Gastrocnemius medialis (tissue), 4 donors: ENCODE measurements at regions not wholly inside any gene's neighbourhood (a gene's known extent, or its start where the extent isn't known, plus 50 kb on each side); places are given as distances from the start of the nearest gene placed in this dataset.
"Not testable (repeated sequence)": the region's sequence is repeated elsewhere in the genome, so short reads cannot be mapped to it uniquely, and the experiment has no call there.

Experiments
- ATAC-seq, 2 donors: fragments of 150-250 bp; one replicate each; pipeline ENCODE4 v1.9.1; 2016
- DNase-seq, 2 donors: peaks; one replicate each; pipeline ENCODE4 v3.0.0-alpha.2; 2019
- H3K27ac ChIP-seq, 4 donors: fragments of 200-600 bp; sonication (generic); 1 replicate in 1 of 4; 2 replicates in 3 of 4; pipeline ENCODE4 v1.5.1; 2016 to 2018; ENCODE audit warnings: mild to moderate bottlenecking in 2 of 4, moderate library complexity in 1 of 4
- H3K27me3 ChIP-seq, 3 donors: fragments of 200-600 bp; sonication (generic) in 2 of 3; 1 replicate in 1 of 3; 2 replicates in 2 of 3; pipeline versions ENCODE4 v1.5.1 to v1.6.0; 2016 to 2019; ENCODE audit warnings: mild to moderate bottlenecking in 1 of 3, moderate library complexity in 1 of 3
- H3K36me3 ChIP-seq, 2 donors: fragments of 200-600 bp; sonication (generic) in 1 of 2; one replicate each; pipeline ENCODE4 v1.5.1; 2017 to 2018
- H3K4me1 ChIP-seq, 2 donors: fragments of 200-600 bp; sonication (generic) in 1 of 2; one replicate each; pipeline ENCODE4 v1.5.1; 2016 to 2017; ENCODE audit warnings: mild to moderate bottlenecking in 2 of 2
- H3K4me3 ChIP-seq, 4 donors: fragments of 200-600 bp; sonication (generic) in 3 of 4; 1 replicate in 1 of 4; 2 replicates in 3 of 4; pipeline ENCODE4 v1.5.1; 2016 to 2019; ENCODE audit warnings: mild to moderate bottlenecking in 2 of 4
- H3K9me3 ChIP-seq, 3 donors: fragments of 200-600 bp; sonication (generic) in 2 of 3; 1 replicate in 1 of 3; 2 replicates in 2 of 3; pipeline ENCODE4 v1.5.1; 2016 to 2019
- POLR2A ChIP-seq, 2 donors: fragments of 450-650 bp; IDR thresholded peaks; one replicate each; pipeline ENCODE4 v1.6.1; 2017; ENCODE audit warnings: antibody characterized with exemption in 2 of 2, mild to moderate bottlenecking in 2 of 2, moderate library complexity in 2 of 2
- in situ Hi-C, 4 donors: fragments of 200-750 bp; cut with MboI; loops; one replicate each; pipeline versions ENCODE4 v1.15.0 to v1.8.0; 2017; ENCODE audit warnings: low sequenced_read_pairs in 4 of 4
- intact Hi-C: fragments of 100-400 bp; cut with DNase I; formaldehyde crosslinking; loops from one replicate; pipeline ENCODE4 v1.15.1; 2023; ENCODE audit warnings: low total_unique reads
- TF ChIP-seq, protein P1 (sequence below), 5 experiments: fragments of 450-650 bp in 3 of 5; fragments of 200-600 bp in 2 of 5; sonication (generic) in 2 of 5; IDR thresholded peaks in 4 of 5; conservative IDR thresholded peaks in 1 of 5; 1 replicate in 4 of 5; 2 replicates in 1 of 5; pipeline ENCODE4 v1.5.1; 2016 to 2019; ENCODE audit warnings: antibody characterized with exemption in 5 of 5, mild to moderate bottlenecking in 3 of 5, moderate library complexity in 3 of 5

DNA sequence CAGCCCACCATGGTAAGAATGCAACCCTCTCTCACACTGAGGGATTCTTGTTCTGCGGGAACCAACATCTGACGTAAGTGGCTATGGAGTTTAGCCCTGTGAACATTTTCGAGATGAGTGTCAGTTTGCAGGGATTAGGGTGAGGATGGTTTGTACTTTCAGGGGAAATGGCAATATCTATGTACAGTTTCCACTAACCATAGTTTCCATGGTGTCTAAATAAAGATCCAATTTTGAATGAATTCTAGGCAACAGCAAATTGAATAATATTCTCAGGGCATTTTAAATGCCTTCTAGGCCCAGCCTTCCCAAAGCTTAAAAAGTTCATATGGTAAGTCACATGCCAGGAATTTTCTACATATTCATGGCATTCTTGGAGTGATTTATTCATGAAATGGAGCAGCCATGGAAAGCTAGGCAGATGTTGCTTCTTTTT, 105.4 kb upstream of the MMADHC start:
- no peaks in the 10 kb centered on the region for H3K36me3 ChIP-seq
- no peak overlapping the region for H3K4me3 ChIP-seq
- intact Hi-C loops (no loop called here), in situ Hi-C loops (no loop called here)
- no peak for ATAC-seq
- TF ChIP-seq POLR2A (IDR thresholded peaks at IDR 0.05): no peak
- TF ChIP-seq, protein P1, sequence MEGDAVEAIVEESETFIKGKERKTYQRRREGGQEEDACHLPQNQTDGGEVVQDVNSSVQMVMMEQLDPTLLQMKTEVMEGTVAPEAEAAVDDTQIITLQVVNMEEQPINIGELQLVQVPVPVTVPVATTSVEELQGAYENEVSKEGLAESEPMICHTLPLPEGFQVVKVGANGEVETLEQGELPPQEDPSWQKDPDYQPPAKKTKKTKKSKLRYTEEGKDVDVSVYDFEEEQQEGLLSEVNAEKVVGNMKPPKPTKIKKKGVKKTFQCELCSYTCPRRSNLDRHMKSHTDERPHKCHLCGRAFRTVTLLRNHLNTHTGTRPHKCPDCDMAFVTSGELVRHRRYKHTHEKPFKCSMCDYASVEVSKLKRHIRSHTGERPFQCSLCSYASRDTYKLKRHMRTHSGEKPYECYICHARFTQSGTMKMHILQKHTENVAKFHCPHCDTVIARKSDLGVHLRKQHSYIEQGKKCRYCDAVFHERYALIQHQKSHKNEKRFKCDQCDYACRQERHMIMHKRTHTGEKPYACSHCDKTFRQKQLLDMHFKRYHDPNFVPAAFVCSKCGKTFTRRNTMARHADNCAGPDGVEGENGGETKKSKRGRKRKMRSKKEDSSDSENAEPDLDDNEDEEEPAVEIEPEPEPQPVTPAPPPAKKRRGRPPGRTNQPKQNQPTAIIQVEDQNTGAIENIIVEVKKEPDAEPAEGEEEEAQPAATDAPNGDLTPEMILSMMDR (IDR thresholded peaks at IDR 0.05 in 4 of 5, conservative IDR thresholded peaks at IDR 0.05 in 1 of 5): no peak
- H3K4me1 ChIP-seq: peaks cover 16 to 21% of the 10 kb centered on the region in 2 donors
- H3K27ac ChIP-seq: peak overlapping the region in 1 of 4 donors; percentile 24
- no peaks in the 10 kb centered on the region for H3K27me3 ChIP-seq
- no peak for DNase-seq
- no peaks in the 10 kb centered on the region for H3K9me3 ChIP-seq

- no peak for TF ChIP-seq POLR2A (IDR thresholded peaks at IDR 0.05)
- TF ChIP-seq, protein P1 (IDR thresholded peaks at IDR 0.05 in 4 of 5, conservative IDR thresholded peaks at IDR 0.05 in 1 of 5): no peak
- Histone ChIP-seq H3K4me3 (no peak overlapping the region), H3K36me3 (no peaks in the 10 kb centered on the region), H3K27me3 (no peaks in the 10 kb centered on the region), H3K27ac (no peak overlapping the region), H3K4me1 (peaks cover 16 to 31% of the 10 kb centered on the region in 2 donors), H3K9me3 (no peaks in the 10 kb centered on the region)
- ATAC-seq (no peak), DNase-seq (no peak)
- intact Hi-C loops: no loop called here
- in situ Hi-C loops: no loop called here
Measured at GRCh38 chr2:149690825-149691224, 103.2 kb upstream of the MMADHC start.

DNA sequence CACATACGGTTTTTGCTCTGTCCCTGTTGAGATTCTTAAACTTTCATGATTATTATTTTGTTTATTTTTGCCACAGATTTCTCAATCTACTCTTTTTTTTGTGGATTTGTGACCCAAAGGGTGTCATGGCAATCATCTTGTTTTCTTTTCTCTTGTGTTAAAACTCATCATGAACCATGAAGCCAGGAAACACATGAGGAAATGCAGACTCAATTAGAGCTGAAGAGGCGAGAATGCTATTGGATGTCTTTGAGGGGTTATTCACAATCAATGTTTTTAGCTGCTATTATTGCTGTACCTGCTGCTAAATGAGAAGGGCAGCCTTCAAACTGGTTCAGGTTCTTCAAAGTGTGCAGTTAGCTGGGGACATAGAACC, 99.5 kb upstream of the MMADHC start:
- Histone ChIP-seq H3K4me3 (no peak overlapping the region), H3K9me3 (no peaks in the 10 kb centered on the region), H3K36me3 (no peaks in the 10 kb centered on the region), H3K27ac (peak overlapping the region; percentile 4 to 62 (median 44)), H3K27me3 (no peaks in the 10 kb centered on the region), H3K4me1 (peaks cover 1 to 10% of the 10 kb centered on the region in 2 donors)
- intact Hi-C loops (no loop called here), in situ Hi-C loops (no loop called here)
- ATAC-seq (peak in 1 of 2 donors; percentile 29), DNase-seq (no peak)
- no peak for TF ChIP-seq POLR2A (IDR thresholded peaks at IDR 0.05)

DNA sequence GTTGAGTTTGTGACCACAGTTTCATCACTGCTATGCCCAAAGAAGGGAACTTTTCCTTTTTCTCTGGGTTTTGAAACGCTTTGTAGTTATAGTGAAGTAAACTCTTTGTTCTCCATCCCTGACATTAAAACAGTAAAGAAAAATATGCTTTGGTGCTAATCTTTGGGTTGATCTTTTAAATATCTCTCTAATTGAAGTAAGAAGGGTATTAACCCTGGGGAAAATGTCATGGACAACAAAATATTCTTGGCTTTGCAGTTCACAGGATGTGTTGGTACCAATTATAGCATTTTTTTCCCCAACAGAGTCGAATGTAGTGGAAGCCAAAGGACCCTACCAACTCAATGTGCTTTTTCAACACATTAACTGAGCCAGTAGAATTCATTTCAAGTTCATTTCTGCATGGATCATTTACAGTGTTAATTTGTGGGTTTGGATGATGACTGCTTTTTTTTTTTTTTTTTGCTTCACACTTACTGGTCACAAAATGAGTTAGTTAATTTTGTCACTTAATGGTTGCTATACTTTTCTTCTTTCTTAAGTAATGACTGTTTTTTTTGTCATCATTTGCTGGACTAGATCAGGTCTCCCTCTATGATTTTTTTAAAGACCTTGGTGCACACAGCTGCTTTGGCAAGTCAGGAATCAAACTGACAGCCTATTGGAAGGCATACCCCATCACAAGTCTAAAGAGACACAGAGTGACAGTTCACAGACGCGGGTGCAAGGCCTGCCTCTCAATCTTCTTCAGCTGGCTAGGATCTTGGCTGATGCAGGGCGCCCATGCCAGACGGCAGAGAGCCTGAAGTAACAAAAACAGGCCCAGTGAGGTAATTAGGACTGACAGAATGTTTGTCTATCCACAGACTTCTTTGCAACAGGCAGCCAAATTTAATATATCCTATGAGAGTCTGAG, 98.8 kb upstream of the MMADHC start:
- peak overlapping the region; percentile 4 to 62 (median 44) for H3K27ac ChIP-seq

DNA sequence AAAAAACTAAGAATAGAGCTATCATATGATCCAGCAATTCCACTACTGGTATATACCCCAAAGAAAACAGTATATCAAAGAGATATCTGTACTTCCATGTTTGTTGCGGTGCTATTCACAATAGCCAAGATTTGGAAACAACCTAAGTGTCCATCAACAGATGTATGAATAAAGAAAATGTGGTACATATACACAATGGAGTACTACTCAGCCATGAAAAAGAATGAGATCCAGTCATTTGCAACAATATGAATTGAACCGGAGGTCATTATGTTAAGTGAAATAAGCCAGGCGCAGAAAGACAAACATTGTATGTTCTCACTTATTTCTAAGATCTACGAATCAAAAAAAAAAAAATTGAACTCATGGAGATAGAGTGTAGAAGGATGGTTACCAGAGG, 97.8 kb upstream of the MMADHC start:
- H3K36me3 ChIP-seq, H3K4me3 ChIP-seq, H3K27ac ChIP-seq, ATAC-seq, H3K27me3 ChIP-seq, in situ Hi-C loops, H3K9me3 ChIP-seq, H3K4me1 ChIP-seq, intact Hi-C loops, DNase-seq: not testable (repeated sequence)

More for the DNA sequence above, 98.8 kb upstream of the MMADHC start:
- Histone ChIP-seq H3K4me3 (no peak overlapping the region), H3K4me1 (peaks cover 0 to 10% of the 10 kb centered on the region in 2 donors), H3K27me3 (no peaks in the 10 kb centered on the region), H3K9me3 (no peaks in the 10 kb centered on the region), H3K36me3 (no peaks in the 10 kb centered on the region)
- peak; percentile 32 to 64 for DNase-seq
- in situ Hi-C loops (no loop called here), intact Hi-C loops (no loop called here)
- peak; percentile 93 to 95 for ATAC-seq
- TF ChIP-seq, protein P1 (IDR thresholded peaks at IDR 0.05 in 4 of 5, conservative IDR thresholded peaks at IDR 0.05 in 1 of 5): no peak
- no peak for TF ChIP-seq POLR2A (IDR thresholded peaks at IDR 0.05)
